ENCODE measurements at regions not wholly inside any gene's neighbourhood (a gene's known extent, or its start where the extent isn't known, plus 50 kb on each side); places are given as distances from the start of the nearest gene placed in this dataset.

DNA sequence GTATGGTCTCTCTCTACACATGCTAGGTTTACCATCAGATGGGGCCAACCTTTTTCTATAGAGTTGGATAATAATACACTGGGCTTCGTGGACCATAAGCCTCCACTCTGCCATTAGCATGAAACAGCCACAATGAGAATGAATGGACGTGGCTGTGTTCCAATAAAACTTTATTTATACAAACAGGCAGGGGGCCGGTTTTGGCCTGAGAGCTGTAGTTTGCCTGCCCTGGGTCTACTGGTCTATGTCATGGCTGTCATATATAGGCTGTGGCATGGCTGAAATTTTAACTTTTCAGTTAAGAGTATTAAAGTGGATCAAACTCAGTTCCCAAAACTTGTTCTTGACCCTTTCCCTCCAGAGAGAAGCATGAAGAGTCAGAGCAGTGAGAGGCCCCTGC is 120.3 kb upstream of the MYL2 start:
- Histone ChIP-seq H3K79me2 (ENCODE audit: low read length) (no peaks in the 10 kb centered on the region), H3K4me2 (ENCODE audit: low read depth, low read length) (no peak overlapping the region)

DNA sequence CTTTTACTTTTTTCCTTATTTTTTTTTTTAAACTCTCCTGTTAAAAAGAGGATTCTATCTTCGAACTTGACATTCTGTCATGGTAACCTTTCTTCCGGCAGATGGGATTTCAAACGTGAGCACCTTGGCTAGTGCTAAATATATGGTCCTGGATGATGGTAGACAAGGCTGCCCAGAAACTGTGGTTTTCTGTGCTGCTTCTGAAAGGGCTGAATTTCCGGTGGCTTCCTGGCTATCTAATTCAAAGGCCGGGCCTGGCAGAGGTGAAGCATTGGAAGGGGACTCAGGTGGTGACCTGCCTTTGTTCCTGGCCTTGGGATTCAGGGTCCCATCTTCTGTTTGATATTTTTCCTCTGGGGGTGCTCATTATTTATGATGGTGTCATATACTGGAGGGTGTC is 118.6 kb upstream of the MYL2 start:
- DNase-seq = peak; percentile 54

More for the DNA sequence above, 120.3 kb upstream of the MYL2 start:
- peaks cover 7% of the 10 kb centered on the region for H3K27me3 ChIP-seq (replicated peaks; ENCODE audit: insufficient read depth, low read length)
- no peak overlapping the region for H3K9ac ChIP-seq (ENCODE audit: low read length)
- H3F3A ChIP-seq (ENCODE audit: insufficient read depth, low read length) = peaks cover 5% of the 10 kb centered on the region; the same call in 1 of the 2 replicates
- TF ChIP-seq, protein P1, sequence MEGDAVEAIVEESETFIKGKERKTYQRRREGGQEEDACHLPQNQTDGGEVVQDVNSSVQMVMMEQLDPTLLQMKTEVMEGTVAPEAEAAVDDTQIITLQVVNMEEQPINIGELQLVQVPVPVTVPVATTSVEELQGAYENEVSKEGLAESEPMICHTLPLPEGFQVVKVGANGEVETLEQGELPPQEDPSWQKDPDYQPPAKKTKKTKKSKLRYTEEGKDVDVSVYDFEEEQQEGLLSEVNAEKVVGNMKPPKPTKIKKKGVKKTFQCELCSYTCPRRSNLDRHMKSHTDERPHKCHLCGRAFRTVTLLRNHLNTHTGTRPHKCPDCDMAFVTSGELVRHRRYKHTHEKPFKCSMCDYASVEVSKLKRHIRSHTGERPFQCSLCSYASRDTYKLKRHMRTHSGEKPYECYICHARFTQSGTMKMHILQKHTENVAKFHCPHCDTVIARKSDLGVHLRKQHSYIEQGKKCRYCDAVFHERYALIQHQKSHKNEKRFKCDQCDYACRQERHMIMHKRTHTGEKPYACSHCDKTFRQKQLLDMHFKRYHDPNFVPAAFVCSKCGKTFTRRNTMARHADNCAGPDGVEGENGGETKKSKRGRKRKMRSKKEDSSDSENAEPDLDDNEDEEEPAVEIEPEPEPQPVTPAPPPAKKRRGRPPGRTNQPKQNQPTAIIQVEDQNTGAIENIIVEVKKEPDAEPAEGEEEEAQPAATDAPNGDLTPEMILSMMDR (IDR thresholded peaks at IDR 0.05; ENCODE audit: low read length) = no peak
- TF ChIP-seq EZH2phosphoT487 (IDR thresholded peaks at IDR 0.05; ENCODE audit: low read length) = no peak
- no peak for TF ChIP-seq EZH2 (optimal IDR thresholded peaks at IDR 0.05; ENCODE audit: low read depth, low read length)
- H3K36me3 ChIP-seq (replicated peaks; ENCODE audit: insufficient read depth, low read length) = no peaks in the 10 kb centered on the region
- H3K9me2 ChIP-seq (replicated peaks; ENCODE audit: insufficient read depth, low read length) = no peaks in the 10 kb centered on the region
- H3K9me3 ChIP-seq (replicated peaks; ENCODE audit: insufficient read depth, low read length) = no peaks in the 10 kb centered on the region
- no peak for DNase-seq
- H3K4me3 ChIP-seq (ENCODE audit: low read length) = no peak overlapping the region
- no peak overlapping the region for H2AFZ ChIP-seq (ENCODE audit: low read length)
- peaks cover 28% of the 10 kb centered on the region for H3K4me1 ChIP-seq (ENCODE audit: low read length)
- peak overlapping the region; percentile 34; the same call in 1 of the 2 replicates for H3K27ac ChIP-seq (ENCODE audit: low read length)
- no peaks in the 10 kb centered on the region for H4K20me1 ChIP-seq (ENCODE audit: insufficient read depth, low read length)

DNA sequence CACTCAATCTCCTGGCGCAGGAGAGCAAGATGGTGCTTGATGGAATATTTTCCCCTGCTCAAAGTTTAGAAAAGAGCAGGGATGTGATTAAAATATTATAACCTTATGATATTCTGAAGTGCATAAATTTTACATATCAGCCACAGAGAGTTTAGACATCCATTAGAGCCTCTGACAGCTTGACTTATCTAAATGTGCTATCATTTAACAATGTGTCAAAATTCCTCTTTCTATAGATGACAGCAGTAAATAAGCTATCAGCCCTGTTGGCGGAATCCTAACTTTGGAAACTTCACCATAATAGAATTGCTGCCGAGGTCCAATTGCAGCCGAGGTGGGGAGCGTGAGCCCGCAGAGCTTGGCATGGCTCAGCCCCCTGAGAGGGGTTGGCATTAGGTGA is 117.7 kb upstream of the MYL2 start:
- H3K79me2 ChIP-seq (ENCODE audit: low read length) = no peaks in the 10 kb centered on the region
- H2AFZ ChIP-seq (ENCODE audit: low read length) = no peak overlapping the region
- no peaks in the 10 kb centered on the region for H3K36me3 ChIP-seq (replicated peaks; ENCODE audit: insufficient read depth, low read length)
- H3K4me3 ChIP-seq (ENCODE audit: low read length) = no peak overlapping the region
- H3K9ac ChIP-seq (ENCODE audit: low read length) = no peak overlapping the region
- no peaks in the 10 kb centered on the region for H3K9me2 ChIP-seq (replicated peaks; ENCODE audit: insufficient read depth, low read length)
- peak overlapping the region; percentile 28; the same call in 1 of the 2 replicates for H3K4me2 ChIP-seq (ENCODE audit: low read depth, low read length)
- TF ChIP-seq, protein P1 (IDR thresholded peaks at IDR 0.05; ENCODE audit: low read length) = no peak
- TF ChIP-seq EZH2 (optimal IDR thresholded peaks at IDR 0.05; ENCODE audit: low read depth, low read length) (no peak), EZH2phosphoT487 (IDR thresholded peaks at IDR 0.05; ENCODE audit: low read length) (no peak)
- H3K27me3 ChIP-seq (replicated peaks; ENCODE audit: insufficient read depth, low read length) = peaks cover 20% of the 10 kb centered on the region
- H3K9me3 ChIP-seq (replicated peaks; ENCODE audit: insufficient read depth, low read length) = no peaks in the 10 kb centered on the region
- H3K4me1 ChIP-seq (ENCODE audit: low read length) = peaks cover 28% of the 10 kb centered on the region
- H3K27ac ChIP-seq (ENCODE audit: low read length) = no peak overlapping the region
- H3F3A ChIP-seq (ENCODE audit: insufficient read depth, low read length) = peaks cover 5% of the 10 kb centered on the region; the same call in 1 of the 2 replicates
- no peak for DNase-seq
- H4K20me1 ChIP-seq (ENCODE audit: insufficient read depth, low read length) = no peaks in the 10 kb centered on the region

More for the DNA sequence above, 118.6 kb upstream of the MYL2 start:
- no peak overlapping the region for H3K4me3 ChIP-seq (ENCODE audit: low read length)
- no peaks in the 10 kb centered on the region for H3K9me3 ChIP-seq (replicated peaks; ENCODE audit: insufficient read depth, low read length)
- peaks cover 5% of the 10 kb centered on the region; the same call in 1 of the 2 replicates for H3F3A ChIP-seq (ENCODE audit: insufficient read depth, low read length)
- peaks cover 28% of the 10 kb centered on the region for H3K4me1 ChIP-seq (ENCODE audit: low read length)
- no peaks in the 10 kb centered on the region for H3K79me2 ChIP-seq (ENCODE audit: low read length)
- H4K20me1 ChIP-seq (ENCODE audit: insufficient read depth, low read length) = no peaks in the 10 kb centered on the region
- no peaks in the 10 kb centered on the region for H3K9me2 ChIP-seq (replicated peaks; ENCODE audit: insufficient read depth, low read length)
- H3K9ac ChIP-seq (ENCODE audit: low read length) = no peak overlapping the region
- no peak overlapping the region for H3K27ac ChIP-seq (ENCODE audit: low read length)
- no peak overlapping the region for H2AFZ ChIP-seq (ENCODE audit: low read length)
- H3K4me2 ChIP-seq (ENCODE audit: low read depth, low read length) = peak overlapping the region; percentile 28; the same call in 1 of the 2 replicates
- peaks cover 16% of the 10 kb centered on the region for H3K27me3 ChIP-seq (replicated peaks; ENCODE audit: insufficient read depth, low read length)
- no peak for TF ChIP-seq EZH2phosphoT487 (IDR thresholded peaks at IDR 0.05; ENCODE audit: low read length)
- no peak for TF ChIP-seq EZH2 (optimal IDR thresholded peaks at IDR 0.05; ENCODE audit: low read depth, low read length)
- TF ChIP-seq, protein P1 (IDR thresholded peaks at IDR 0.05; ENCODE audit: low read length) = no peak
- no peaks in the 10 kb centered on the region for H3K36me3 ChIP-seq (replicated peaks; ENCODE audit: insufficient read depth, low read length)

Data from MM.1S (cell line).